GM12874 (cell line): ENCODE measurements at regions not wholly inside any gene's neighbourhood (a gene's known extent, or its start where the extent isn't known, plus 50 kb on each side); places are given as distances from the start of the nearest gene placed in this dataset.

Experiments
- CTCF ChIP-seq: IDR thresholded peaks from 2 replicates; pipeline ENCODE4 v1.5.1; 2011; ENCODE audit warnings: low read depth, mild to moderate bottlenecking, control low read depth, low read length, moderate library complexity; ENCODE audit not compliant: insufficient read depth

GRCh38 chr21:38914528-38915293 lies 109.0 kb downstream of the ETS2 start:
- no peak for TF ChIP-seq CTCF

GRCh38 chr21:38913893-38914527 lies 108.3 kb downstream of the ETS2 start:
- TF ChIP-seq CTCF, result no peak

- TF ChIP-seq CTCF, result no peak
These were observed 107.6 kb downstream of the ETS2 start for GRCh38 chr21:38913120-38913892.

GRCh38 chr21:38912789-38913119 lies 107.0 kb downstream of the ETS2 start:
- no peak for TF ChIP-seq CTCF

GRCh38 chr21:38912102-38912629 lies 106.4 kb downstream of the ETS2 start:
- TF ChIP-seq CTCF, result no peak

GRCh38 chr21:38911484-38912101 lies 105.9 kb downstream of the ETS2 start:
- TF ChIP-seq CTCF, result no peak
